ENCODE measurements at regions not wholly inside any gene's neighbourhood (a gene's known extent, or its start where the extent isn't known, plus 50 kb on each side); places are given as distances from the start of the nearest gene placed in this dataset.
"Not testable (repeated sequence)": the region's sequence is repeated elsewhere in the genome, so short reads cannot be mapped to it uniquely, and the experiment has no call there.

DNA sequence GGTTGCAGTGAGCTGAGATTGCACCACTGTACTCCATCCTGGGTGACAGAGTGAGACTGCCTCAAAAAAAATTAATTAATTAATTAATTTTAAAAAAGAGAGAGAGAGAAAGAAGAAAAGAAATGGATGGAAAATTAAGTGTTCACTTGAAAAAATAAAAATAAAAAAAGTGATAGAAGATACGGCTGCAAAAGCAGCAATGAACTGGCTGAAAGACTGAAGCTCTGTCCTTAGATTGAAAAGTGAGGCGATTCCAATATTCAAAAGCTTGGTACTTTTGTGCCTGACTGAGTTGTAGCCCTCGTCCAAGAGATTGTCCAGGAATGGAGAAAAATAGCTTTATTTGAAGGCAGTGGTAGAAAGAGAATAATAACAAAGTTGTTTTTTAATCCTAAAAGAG is 154.6 kb downstream of the ADSS2 start:
- DNase-seq (ENCODE audit: low spot score) = no peak

- DNase-seq (ENCODE audit: low spot score) = no peak
Measured at GRCh38 chr1:244297616-244298015, 154.1 kb downstream of the ADSS2 start.

GRCh38 chr1:244300029-244300375 is 151.7 kb downstream of the ADSS2 start:
- not testable (repeated sequence) for DNase-seq (ENCODE audit: low spot score)

DNA sequence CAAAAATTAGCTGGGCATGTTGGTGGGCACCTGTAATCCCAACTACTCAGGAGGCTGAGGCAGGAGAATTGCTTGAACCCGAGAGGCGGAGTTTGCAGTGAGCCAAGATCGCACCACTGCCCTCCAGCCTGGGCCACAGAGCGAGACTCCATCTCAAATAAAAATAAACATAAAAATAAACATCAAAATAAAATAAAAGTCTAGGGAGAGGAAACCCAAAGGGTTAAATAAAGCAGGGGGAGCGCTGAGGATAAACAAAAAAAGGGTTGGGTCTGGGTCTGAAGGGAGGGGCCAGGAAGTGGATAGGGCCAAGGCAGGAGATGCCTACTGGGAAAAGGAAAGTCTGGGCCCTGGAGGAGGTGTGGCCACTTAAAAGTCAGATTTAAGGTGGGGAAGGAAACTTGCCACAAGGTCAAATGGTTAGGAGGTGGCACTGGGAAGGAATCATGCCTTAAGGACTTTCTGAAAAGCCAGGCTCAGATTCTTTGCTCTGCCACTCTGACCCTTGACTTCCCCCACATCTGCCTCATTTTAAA is 150.0 kb downstream of the ADSS2 start:
- no peak for DNase-seq (ENCODE audit: low spot score)

GRCh38 chr1:244302876-244303609 is 148.7 kb downstream of the ADSS2 start:
- DNase-seq (ENCODE audit: low spot score) = no peak

DNA sequence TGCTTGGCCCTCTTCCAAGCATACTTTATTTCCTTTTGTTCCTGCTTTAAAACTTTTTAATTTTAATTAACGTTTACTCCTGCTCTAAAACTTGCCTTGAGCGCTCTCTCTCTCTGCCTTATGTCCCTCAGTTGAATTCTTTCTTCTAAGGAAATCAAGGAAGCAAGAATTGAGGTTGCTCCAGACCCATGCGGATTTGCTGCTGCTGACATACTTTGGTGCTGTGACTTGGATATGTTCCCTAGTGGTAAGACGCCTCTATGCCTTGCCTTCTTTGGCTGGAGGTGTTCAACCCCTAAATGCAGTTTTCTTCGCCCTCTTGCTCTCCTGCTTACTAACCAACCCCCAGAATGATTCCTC is 148.1 kb downstream of the ADSS2 start:
- DNase-seq (ENCODE audit: low spot score) = no peak

DNA sequence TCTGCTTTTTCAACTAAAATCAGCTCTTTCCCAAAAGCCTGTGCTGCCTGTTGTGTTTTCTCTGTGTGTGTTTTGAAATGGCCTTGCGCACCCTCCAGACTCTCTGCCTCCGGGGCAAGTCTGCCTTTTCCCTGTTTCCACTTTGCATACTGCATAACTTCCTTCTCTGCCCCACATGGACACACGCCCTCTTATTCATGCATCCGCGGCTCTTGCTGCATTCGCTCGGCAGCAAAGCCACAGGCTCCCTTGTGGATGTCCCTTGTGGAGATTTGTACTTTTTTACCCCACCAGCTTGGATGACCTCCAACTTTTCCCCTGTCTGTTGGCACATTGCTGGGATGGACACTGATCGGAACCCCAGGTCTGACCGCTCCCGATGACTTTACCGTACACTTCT is 147.6 kb downstream of the ADSS2 start:
- no peak for DNase-seq (ENCODE audit: low spot score)

GRCh38 chr1:244304656-244305055 is 147.1 kb downstream of the ADSS2 start:
- no peak for DNase-seq (ENCODE audit: low spot score)

DNA sequence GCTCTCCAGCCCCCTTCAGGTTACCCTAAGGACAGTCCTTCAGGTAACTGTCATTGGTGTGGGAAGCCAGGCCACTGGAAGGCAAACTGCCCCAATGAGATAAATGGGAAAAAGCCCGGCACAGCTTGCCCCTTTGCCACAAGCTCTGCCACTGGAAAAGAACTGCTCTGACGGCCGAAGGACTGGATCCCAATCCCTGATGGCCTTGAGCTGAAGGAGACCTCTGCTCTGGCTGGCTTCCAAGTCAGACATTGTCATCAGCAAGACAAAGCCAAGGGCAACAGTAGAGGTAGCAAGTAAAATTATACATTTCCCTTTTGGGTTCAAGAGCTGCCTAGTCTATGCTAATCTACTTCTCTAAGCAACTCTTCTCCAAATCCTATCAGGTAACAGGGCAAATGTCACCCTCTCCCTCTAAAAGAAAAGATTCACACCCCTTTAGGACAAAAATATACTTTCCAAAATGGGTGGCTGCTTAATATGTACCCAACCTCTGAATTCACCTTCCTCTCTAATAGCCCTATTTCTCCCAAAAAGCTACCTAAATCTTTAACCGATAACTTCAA is 145.8 kb downstream of the ADSS2 start:
- no peak for DNase-seq (ENCODE audit: low spot score)

DNA sequence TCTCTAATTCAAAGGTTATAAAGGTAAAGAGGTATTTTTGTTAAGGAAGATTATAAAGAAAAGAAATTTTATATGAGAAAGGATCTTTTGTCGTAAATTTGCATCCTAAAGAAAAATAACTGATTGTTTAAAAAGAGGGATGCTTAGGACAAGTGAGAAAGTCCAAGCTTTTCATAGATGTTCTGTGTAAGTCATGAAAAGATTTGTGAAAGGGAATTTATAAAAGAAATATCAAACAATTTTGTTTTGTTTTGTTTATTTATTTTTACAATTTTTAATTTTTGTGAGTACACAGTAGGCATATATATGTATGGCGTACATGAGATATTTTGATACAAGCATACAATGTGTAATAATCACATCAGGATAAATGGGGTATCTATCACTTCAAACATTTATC is 145.2 kb downstream of the ADSS2 start:
- DNase-seq (ENCODE audit: low spot score) = no peak

- DNase-seq (ENCODE audit: low spot score) = not testable (repeated sequence)
Measured at GRCh38 chr1:244309191-244309590, 142.5 kb downstream of the ADSS2 start.

GRCh38 chr1:244311784-244312532 is 139.8 kb downstream of the ADSS2 start:
- DNase-seq (ENCODE audit: low spot score) = no peak

- no peak for DNase-seq (ENCODE audit: low spot score)
Measured at GRCh38 chr1:244313346-244313745, 138.4 kb downstream of the ADSS2 start.

DNA sequence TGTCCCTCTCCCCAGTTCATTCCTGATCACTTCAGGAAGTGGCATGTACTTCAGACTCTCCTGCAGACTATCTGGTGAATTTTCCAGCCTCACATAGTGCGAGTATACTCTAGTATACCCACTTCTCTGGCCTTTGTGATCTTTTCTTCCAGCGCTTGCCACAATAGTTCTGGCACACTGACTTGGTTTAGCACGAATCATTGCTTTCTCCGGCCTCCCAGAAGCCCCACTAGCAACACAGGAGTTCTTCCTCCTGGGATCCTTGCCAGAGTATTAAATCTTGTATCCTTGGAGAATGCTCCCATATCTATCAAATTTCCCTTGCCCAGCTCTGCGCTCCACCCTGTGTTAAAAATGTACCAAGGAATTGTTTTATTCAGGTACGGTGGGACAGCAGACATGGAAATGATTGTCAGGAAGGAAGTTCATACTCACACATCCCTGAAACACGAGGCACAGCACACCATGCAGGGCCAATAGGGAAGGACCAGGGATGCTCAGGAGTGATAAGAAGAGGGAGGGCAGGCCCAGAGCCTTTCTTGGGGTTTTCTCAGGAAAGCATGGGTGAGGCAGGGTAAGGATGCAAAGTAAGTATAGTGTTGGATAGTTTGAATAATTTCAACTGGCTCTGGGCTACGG is 136.7 kb downstream of the ADSS2 start:
- DNase-seq (ENCODE audit: low spot score) = no peak

GRCh38 chr1:244315996-244316395 is 135.7 kb downstream of the ADSS2 start:
- no peak for DNase-seq (ENCODE audit: low spot score)

- no peak for DNase-seq (ENCODE audit: low spot score)
Measured at GRCh38 chr1:244316407-244316806, 135.3 kb downstream of the ADSS2 start.

DNA sequence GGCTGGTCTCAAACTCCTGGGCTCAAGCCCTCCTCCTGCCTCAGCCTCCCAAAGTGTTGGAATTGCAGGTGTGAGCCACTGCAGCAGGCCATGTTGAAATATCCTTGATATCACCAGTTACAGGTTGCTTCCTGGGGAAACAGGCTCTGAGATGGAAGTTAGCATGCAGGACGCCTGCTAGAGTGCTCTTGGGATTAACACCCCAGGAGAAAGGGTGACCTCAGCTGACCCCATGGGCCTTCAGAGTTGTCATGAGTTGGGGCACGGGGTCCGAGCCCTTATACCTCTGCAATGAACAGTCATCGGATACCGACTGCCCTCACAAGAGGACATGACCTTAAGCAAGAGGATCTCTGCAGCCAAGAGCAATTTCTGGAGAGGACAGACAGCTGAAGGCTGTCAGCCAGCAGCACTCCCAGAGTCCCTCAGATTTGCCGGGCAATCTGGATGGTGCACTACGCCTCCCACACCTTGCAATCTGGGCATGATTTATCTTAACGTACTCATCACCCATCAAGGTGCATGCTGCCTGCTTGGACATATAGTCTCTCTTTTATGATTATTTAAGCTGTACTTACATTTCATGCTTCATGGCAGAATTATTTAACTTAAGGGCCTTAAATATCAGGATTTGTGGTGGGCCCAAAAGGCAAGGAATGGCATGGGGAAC is 134.6 kb downstream of the ADSS2 start:
- no peak for DNase-seq (ENCODE audit: low spot score)

DNA sequence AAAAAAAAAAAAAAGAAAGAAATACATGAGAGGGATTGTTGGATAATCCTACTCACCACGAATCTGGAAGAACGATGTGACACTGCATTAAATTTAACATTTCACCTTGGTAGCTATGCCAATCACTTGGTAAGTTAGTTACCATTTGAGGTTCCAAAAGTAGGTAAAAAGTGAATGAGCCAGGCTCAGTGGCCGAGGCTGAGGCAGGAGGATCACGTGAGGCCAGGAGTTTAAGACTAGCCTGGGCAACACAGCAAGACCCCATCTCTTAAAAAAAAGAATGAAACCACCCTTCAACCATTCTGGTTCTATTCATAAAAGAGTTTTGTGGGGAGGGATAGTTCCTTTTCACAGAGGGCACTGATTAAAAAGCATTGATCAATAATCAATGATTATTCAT is 133.6 kb downstream of the ADSS2 start:
- no peak for DNase-seq (ENCODE audit: low spot score)

DNA sequence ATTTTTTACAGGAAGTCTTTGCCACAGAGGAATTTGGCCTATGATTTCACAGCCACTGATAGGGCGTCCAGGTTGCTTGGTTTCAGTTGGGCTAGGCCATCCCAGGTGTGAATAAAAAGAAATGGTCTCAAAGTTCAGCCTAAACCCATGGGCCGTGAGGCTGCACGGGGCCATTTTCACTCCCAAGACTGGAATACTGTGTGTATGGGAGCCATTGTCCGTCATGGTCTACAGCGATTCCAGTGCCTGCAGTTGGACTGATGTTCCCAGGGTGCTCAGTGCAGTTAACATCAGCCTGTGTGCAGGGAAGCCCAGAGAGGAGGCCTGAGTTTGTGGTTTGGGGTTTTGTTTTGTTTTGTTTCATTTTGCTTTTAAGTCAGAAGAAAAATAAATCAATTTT is 133.2 kb downstream of the ADSS2 start:
- no peak for DNase-seq (ENCODE audit: low spot score)

DNA sequence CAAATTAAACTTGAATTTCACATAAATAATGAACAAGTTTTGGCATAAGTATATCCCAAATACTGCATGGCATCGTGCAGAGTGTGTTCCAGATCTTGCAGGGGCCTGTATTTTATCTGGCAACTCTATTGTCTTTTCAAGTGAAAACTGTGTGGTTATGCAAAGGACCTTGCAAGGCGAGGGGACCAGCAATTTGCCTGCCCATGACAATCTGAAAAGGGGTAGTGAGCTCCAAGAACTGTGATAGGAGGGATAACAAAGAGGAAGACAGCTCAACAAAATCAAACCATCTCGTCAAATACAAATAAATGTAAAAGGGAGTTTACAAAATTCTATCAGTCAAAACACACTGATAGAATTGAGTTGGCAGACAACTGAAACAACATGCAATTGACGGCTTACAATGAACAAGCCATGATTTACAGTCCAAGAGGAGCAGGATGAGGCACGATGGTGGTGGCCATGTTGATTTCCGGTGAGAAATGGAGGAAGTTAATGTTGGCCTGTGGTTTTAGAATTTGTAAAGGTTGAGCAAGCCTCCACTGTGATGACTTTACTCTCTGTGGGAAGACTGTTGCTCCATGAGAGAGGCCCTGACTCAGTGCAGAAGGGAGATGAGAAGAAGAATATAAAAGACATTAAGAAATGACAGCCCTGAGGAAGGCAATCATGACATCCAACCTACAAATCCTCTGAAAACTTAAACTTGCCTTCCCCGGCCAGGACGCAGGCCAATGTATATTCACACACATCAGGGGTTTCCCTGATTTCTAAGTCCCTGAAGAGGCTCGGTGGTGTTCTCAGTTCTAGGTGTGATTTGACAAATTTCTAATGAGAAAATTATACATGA is 132.2 kb downstream of the ADSS2 start:
- DNase-seq (ENCODE audit: low spot score) = no peak

DNA sequence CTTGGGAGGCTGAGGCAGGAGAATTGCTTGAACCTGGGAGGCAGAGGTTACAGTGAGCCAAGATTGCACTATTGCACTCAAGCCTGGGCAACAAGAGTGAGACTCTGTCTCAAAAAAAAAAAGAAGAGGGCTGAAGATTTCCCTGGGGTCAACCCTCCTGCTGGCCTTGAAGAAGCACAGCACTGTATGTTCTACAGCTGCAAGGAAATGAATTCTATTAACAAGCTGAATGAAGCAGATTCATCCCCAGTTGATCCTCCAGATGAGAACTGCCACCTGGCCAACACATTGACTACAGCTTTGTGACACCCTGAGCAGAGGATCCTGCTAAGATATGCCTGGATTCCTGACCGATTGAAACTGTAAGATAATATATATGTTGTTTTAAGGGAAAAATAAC is 129.5 kb downstream of the ADSS2 start:
- DNase-seq (ENCODE audit: low spot score) = no peak
